ENCODE measurements at regions not wholly inside any gene's neighbourhood (a gene's known extent, or its start where the extent isn't known, plus 50 kb on each side); places are given as distances from the start of the nearest gene placed in this dataset.

DNA sequence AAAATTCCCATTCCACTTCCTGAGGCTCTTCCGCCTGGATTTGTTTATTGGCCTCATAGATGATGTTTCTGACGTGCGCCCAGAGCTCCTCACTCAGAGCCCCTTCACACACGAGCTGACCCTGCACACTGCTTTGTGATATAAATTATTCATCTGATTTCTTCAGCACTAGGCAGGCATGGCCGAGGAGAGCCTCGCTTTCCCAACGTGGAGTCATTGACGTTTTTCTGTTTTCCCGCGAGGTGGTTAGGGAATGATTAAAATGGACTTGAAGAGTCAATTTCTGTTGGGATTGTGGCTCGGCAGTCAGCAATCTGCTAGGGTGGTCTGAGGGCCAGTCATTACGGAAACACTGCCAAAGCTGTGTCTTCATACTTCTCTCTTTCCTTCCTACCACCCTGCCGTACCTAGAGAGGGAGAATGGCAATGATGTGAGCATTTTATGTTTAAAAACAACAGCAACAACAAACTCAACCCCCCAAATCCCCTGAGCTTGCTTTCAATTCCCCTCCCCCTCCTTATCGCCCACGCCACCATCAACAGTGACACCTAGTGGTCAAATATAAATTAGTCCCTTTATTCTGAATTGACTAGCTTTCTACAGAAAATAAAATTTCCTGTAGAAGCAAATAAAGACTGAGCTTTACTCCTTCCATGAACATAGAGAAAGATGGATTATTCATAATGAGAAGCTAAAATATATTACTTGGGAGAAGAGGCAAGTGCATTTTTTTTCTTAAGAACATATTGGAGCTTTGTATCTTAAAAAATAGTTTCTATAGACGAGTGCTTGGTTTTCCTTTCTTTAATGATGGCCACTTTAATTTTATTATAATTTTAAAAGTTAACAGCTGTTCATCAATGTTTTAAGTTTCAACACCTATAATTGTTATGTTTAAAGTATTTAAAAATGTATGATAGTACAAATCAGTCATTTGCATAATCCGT lies 285.1 kb downstream of the MTX2 start (continued):
- TF ChIP-seq, protein P1, sequence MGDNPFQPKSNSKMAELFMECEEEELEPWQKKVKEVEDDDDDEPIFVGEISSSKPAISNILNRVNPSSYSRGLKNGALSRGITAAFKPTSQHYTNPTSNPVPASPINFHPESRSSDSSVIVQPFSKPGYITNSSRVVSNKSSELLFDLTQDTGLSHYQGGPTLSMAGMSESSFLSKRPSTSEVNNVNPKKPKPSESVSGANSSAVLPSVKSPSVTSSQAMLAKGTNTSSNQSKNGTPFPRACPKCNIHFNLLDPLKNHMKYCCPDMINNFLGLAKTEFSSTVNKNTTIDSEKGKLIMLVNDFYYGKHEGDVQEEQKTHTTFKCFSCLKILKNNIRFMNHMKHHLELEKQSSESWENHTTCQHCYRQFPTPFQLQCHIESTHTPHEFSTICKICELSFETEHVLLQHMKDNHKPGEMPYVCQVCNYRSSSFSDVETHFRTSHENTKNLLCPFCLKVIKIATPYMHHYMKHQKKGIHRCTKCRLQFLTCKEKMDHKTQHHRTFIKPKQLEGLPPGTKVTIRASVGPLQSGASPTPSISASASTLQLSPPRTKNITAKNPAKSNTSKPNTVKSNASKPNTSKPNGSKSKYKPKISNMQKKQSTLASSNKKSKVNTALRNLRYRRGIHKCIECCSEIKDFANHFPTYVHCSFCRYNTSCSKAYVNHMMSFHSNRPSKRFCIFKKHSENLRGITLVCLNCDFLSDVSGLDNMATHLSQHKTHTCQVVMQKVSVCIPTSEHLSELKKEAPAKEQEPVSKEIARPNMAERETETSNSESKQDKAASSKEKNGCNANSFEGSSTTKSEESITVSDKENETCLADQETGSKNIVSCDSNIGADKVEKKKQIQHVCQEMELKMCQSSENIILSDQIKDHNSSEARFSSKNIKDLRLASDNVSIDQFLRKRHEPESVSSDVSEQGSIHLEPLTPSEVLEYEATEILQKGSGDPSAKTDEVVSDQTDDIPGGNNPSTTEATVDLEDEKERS (CRISPR knock-in tag; IDR thresholded peaks at IDR 0.05) = no peak
- TF ChIP-seq ELK4 (CRISPR knock-in tag; IDR thresholded peaks at IDR 0.05; ENCODE audit: borderline replicate concordance) (no peak), CCAR2 (optimal IDR thresholded peaks at IDR 0.05; ENCODE audit: low read depth, low read length) (no peak), ZNF703 (CRISPR knock-in tag; IDR thresholded peaks at IDR 0.05; ENCODE audit: borderline replicate concordance) (no peak), MEIS2 (CRISPR knock-in tag; IDR thresholded peaks at IDR 0.05) (no peak), GATAD1 (CRISPR knock-in tag; IDR thresholded peaks at IDR 0.05) (no peak), ZNF709 (CRISPR knock-in tag; IDR thresholded peaks at IDR 0.05) (no peak), KLF13 (CRISPR knock-in tag; IDR thresholded peaks at IDR 0.05) (no peak), TBX2 (CRISPR knock-in tag; IDR thresholded peaks at IDR 0.05; ENCODE audit: borderline replicate concordance) (no peak), EZH2 (conservative IDR thresholded peaks at IDR 0.05; ENCODE audit: low read depth, low read length) (0 out of 2 replicates have a peak, but pooled peaks have one; percentile 53), ZNF558 (CRISPR knock-in tag; IDR thresholded peaks at IDR 0.05; ENCODE audit: borderline replicate concordance) (no peak), PRMT3 (CRISPR knock-in tag; IDR thresholded peaks at IDR 0.05; ENCODE audit: borderline replicate concordance, low read depth) (no peak), REL (CRISPR knock-in tag; conservative IDR thresholded peaks at IDR 0.05) (no peak)
- TF ChIP-seq, protein P2, sequence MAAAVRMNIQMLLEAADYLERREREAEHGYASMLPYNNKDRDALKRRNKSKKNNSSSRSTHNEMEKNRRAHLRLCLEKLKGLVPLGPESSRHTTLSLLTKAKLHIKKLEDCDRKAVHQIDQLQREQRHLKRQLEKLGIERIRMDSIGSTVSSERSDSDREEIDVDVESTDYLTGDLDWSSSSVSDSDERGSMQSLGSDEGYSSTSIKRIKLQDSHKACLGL (CRISPR knock-in tag; IDR thresholded peaks at IDR 0.05) = no peak
- TF ChIP-seq, protein P3, sequence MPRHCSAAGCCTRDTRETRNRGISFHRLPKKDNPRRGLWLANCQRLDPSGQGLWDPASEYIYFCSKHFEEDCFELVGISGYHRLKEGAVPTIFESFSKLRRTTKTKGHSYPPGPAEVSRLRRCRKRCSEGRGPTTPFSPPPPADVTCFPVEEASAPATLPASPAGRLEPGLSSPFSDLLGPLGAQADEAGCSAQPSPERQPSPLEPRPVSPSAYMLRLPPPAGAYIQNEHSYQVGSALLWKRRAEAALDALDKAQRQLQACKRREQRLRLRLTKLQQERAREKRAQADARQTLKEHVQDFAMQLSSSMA (CRISPR knock-in tag; IDR thresholded peaks at IDR 0.05) = no peak
- TF ChIP-seq, protein P4, sequence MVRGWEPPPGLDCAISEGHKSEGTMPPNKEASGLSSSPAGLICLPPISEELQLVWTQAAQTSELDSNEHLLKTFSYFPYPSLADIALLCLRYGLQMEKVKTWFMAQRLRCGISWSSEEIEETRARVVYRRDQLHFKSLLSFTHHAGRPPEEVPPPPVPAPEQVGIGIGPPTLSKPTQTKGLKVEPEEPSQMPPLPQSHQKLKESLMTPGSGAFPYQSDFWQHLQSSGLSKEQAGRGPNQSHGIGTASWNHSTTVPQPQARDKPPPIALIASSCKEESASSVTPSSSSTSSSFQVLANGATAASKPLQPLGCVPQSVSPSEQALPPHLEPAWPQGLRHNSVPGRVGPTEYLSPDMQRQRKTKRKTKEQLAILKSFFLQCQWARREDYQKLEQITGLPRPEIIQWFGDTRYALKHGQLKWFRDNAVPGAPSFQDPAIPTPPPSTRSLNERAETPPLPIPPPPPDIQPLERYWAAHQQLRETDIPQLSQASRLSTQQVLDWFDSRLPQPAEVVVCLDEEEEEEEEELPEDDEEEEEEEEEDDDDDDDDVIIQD (CRISPR knock-in tag; IDR thresholded peaks at IDR 0.05; ENCODE audit: low read depth) = no peak
- TF ChIP-seq, protein P5, sequence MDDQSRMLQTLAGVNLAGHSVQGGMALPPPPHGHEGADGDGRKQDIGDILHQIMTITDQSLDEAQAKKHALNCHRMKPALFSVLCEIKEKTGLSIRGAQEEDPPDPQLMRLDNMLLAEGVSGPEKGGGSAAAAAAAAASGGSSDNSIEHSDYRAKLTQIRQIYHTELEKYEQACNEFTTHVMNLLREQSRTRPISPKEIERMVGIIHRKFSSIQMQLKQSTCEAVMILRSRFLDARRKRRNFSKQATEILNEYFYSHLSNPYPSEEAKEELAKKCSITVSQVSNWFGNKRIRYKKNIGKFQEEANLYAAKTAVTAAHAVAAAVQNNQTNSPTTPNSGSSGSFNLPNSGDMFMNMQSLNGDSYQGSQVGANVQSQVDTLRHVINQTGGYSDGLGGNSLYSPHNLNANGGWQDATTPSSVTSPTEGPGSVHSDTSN (CRISPR knock-in tag; IDR thresholded peaks at IDR 0.05; ENCODE audit: borderline replicate concordance) = no peak
- TF ChIP-seq, protein P6, sequence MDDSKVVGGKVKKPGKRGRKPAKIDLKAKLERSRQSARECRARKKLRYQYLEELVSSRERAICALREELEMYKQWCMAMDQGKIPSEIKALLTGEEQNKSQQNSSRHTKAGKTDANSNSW (CRISPR knock-in tag; IDR thresholded peaks at IDR 0.05; ENCODE audit: borderline replicate concordance) = no peak

Data from HepG2 (cell line).